ENCODE measurements at regions not wholly inside any gene's neighbourhood (a gene's known extent, or its start where the extent isn't known, plus 50 kb on each side); places are given as distances from the start of the nearest gene placed in this dataset.

DNA sequence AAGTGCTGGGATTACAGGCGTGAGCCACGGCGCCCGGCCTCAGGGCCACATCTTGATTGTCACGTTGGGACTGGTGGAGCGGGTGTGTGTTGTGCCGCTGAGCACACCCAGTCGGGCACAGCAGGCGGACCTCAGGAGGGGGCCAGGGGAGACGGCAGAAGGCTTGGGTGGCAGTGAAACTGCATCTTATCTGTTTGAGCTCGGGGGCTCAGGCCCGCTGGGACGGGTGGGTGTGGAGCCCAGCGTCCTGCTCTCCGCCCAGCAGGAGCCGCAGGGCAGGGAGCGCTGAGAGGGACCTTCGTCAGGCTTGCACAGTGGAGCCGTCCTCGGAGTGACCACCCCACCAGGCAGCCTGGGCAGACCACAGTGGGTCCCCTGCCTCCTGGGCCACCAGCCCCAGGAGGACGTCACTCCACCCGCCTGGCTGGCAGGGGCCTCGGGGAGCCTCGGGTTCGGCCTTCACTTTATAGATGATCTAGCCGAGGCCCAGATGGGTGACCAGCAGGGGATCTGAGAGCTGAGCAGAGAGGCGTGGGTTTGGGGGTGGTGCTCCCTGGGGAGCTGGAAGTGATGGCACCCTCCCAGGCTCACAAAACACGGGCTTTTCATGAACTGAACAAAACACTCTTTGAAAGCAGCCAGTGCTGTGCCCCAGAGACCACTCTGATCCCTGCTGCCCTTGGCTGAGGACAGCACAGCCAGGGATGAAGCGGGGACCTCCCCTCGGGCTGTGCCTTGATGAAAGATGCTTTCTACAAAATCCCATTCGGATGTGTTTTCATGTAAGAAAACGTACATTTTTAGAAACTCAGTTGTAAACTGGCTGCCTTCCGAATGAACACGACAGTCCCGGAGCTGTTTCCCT is 181.1 kb downstream of the SEC14L1 start:
- peak; percentile 29 for DNase-seq (ENCODE audit: low read depth)

- peak; percentile 99 for DNase-seq (ENCODE audit: low read depth)
Measured at GRCh38 chr17:77322514-77323412, 182.0 kb downstream of the SEC14L1 start.

GRCh38 chr17:77323413-77324171 is 182.8 kb downstream of the SEC14L1 start:
- DNase-seq (ENCODE audit: low read depth), result peak; percentile 40

- no peak for DNase-seq (ENCODE audit: low read depth)
Measured at GRCh38 chr17:77324227-77324626, 183.5 kb downstream of the SEC14L1 start.

DNA sequence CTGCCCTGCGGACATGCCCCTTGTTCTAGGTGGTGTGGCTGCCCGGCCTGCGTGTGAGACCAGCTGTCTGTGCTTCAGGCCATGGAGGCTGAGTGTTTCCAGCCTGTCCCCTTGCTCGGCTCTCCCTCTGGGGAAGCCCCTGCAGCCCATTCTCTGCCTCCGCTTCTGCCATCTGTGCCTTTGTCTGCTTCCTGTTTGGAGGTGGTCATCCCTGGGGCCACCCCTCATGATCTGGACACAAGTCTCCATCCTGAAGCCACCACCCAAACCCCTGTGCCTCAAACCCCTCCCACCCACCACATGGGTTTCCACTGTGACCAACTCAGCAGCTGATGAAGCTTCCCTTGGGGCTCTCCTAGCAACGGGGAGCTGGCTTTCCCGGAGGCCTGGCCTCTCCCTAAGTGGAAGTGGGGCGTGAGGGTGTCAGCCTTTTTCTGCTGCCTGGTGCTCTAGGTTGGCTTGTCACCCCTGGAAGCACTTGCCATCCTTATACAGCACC is 184.9 kb downstream of the SEC14L1 start:
- DNase-seq (ENCODE audit: low read depth), result peak; percentile 15

GRCh38 chr17:77326076-77326591 is 185.4 kb downstream of the SEC14L1 start:
- no peak for DNase-seq (ENCODE audit: low read depth)

GRCh38 chr17:77326636-77327035 is 185.9 kb downstream of the SEC14L1 start:
- DNase-seq (ENCODE audit: low read depth), result no peak

GRCh38 chr17:77327181-77327565 is 186.4 kb downstream of the SEC14L1 start:
- no peak for DNase-seq (ENCODE audit: low read depth)

- DNase-seq (ENCODE audit: low read depth), result no peak
Measured at GRCh38 chr17:77327566-77328464, 187.0 kb downstream of the SEC14L1 start.

DNA sequence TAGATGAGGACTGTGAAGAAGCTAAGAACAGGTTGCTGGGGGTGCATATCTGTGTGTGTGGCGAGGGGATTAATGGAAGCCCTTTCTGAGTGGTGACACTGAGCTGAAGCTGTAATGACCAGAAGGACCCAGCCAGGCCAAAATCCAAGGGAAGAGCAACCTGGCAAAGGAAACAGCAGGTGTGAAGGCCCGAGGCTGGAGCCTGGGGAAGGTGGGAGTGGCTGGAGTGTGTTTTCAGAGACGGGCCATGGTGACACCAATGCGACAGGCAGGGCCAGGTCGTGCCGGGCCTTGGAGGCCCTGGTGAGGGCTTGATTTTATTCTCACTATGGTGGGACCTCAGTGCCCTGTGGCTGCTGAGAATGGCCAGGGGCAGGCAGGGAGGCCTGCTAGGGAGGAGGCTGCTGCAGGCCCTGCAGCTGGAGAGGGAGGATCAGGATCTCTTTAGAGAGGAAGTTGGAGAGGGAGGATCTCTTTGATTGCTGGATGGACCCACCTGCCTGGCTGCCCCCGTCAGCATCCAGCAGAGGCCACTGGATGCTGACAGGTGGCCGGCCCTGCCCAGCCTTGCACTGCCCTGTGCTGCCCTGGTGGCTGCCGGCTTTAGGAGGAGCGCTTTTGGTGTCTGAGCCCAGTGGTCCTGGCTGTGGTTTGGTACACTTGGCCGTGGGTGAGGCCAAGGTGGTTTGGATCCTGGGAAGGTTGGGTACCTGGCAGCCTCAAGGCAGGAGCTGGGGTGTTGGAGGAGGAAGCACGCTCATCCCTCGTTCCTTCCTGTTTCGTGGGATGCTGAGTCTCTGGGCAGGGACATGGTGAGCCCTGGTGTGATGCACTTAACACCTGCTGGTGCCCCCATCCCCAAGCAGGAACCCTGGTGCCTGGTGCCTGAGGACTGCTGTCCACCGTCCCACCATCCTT is 188.3 kb downstream of the SEC14L1 start:
- no peak for DNase-seq (ENCODE audit: low read depth)

GRCh38 chr17:77329741-77330531 is 189.2 kb downstream of the SEC14L1 start:
- DNase-seq (ENCODE audit: low read depth), result no peak

DNA sequence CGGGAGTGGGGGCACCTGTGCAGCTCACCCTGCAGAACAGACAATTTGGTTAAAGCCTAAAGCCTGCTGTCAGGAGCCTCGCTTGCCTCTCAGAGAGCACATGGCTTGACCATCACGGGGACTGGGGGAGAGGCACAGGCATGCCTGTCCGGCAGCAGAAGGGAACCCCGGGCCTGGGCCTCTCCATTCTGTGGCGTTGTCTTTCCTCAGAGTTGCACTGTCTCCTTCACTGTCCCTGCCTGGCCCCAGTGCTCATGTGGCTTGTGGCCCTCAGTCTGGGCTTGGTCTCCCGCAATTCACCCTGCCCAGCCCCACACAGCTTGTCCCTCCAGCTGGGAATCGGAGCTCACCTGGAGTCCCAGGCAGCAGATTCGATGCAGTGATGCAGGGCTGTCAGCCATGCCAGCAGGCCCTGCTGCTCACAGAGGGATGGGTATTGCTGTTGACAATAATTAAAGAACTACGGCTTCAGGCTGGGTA is 189.9 kb downstream of the SEC14L1 start:
- no peak for DNase-seq (ENCODE audit: low read depth)

GRCh38 chr17:77331301-77331864 is 190.6 kb downstream of the SEC14L1 start:
- DNase-seq (ENCODE audit: low read depth), result peak; percentile 56

GRCh38 chr17:77332034-77332971 is 191.5 kb downstream of the SEC14L1 start:
- no peak for DNase-seq (ENCODE audit: low read depth)

DNA sequence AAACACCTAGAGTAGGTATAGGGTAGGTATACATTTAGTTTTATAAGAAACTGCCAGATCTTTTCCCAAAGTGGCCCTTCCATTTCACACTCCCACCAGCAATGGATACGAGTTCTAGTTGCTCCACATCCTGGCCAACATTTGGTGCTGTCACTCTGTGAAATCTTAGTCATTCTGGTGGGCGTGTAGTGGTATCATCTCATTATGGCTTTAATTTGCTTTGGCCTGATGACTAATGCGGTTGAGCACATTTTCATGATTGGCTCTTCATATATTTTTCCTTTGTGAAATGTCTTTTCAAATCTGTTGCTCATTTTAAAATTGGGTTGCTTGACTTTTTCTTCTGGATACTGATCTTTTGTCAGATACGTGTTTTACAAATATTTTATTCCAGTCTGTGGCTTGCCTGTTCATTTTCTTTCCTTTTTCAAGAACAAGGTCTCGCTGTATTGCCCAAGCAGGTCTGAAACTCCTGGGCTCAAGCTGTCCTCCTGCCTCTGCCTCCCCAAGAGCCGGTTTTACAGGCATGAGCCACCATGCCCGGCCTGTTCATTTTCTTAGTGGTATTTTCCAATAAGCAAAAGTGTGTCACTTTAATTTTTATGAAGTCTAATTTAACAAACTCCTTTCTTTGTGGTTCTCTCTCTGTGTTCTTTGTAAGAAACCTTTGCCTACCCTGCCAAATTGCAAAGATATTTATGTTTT is 192.4 kb downstream of the SEC14L1 start:
- peak; percentile 93 for DNase-seq (ENCODE audit: low read depth)

- no peak for DNase-seq (ENCODE audit: low read depth)
Measured at GRCh38 chr17:77337150-77337549, 196.4 kb downstream of the SEC14L1 start.

Data from GM04504 (cell line).